HFFc6 (cell line): ENCODE measurements at regions not wholly inside any gene's neighbourhood (a gene's known extent, or its start where the extent isn't known, plus 50 kb on each side); places are given as distances from the start of the nearest gene placed in this dataset.

Experiments used
- DNase-seq: peaks from one replicate; pipeline ENCODE4 v3.0.0-alpha.2; 2018
- H3K27ac Mint-ChIP-seq: 2 replicates; pipeline ENCODE4 v1.8.0; 2020; ENCODE audit warnings: mild to moderate bottlenecking, mixed read lengths
- H3K27me3 Mint-ChIP-seq: 2 replicates; pipeline ENCODE4 v1.8.0; 2021; ENCODE audit warnings: mild to moderate bottlenecking, moderate library complexity, mixed read lengths; ENCODE audit not compliant: insufficient read depth
- H3K36me3 Mint-ChIP-seq: 2 replicates; pipeline ENCODE4 v1.8.0; 2021; ENCODE audit warnings: low read depth, mixed read lengths
- H3K4me1 Mint-ChIP-seq: 2 replicates; pipeline ENCODE4 v1.8.0; 2020; ENCODE audit warnings: low read depth, mixed read lengths
- H3K4me3 Mint-ChIP-seq: 2 replicates; pipeline ENCODE4 v1.8.0; 2020; ENCODE audit warnings: mild to moderate bottlenecking, moderate library complexity, mixed read lengths
- H3K9me3 Mint-ChIP-seq: 2 replicates; pipeline ENCODE4 v1.8.0; 2020; ENCODE audit warnings: mild to moderate bottlenecking, mixed read lengths
- CTCF ChIP-seq: fragments of 200-600 bp; sonication (generic); IDR thresholded peaks from 2 replicates; pipeline ENCODE4 v1.5.0; 2021; ENCODE audit warnings: antibody characterized with exemption, mild to moderate bottlenecking

DNA sequence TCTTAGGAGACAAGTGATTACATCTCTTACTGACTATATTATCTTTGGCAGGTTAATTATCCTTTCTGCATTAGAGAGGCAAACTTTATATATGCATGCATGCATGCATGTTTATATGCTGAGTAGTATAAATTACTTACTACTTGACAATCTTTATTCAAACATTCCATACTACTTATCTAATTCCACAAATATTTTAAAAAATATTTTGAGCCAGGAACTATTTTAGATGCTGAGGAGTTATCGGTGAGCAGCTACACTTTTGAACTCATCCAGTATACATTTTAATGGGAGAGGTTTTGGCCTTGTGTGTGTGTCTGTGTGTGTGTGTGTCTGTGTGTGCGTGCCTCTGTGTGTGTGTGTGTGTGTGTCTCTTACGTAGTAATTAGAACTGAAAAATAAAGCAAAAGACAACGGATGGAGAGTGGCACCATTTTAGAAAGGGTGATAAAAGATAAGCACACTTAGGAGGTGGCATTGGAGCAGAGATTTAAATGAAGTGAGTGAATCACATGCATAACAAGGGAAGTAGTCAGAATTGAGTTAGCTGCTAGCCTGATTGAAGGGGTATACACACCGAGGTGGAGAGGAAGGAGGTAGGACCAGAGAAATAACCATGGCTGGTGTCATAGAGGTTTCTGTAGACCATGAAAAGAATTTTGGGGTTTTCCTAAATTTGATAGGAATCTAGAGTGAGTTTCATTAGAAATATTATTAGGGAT lies 1488.4 kb downstream of the MRPL39 start:
- peaks cover 15% of the 10 kb centered on the region for H3K9me3 Mint-ChIP-seq
- no peak for DNase-seq
- no peak for TF ChIP-seq CTCF

DNA sequence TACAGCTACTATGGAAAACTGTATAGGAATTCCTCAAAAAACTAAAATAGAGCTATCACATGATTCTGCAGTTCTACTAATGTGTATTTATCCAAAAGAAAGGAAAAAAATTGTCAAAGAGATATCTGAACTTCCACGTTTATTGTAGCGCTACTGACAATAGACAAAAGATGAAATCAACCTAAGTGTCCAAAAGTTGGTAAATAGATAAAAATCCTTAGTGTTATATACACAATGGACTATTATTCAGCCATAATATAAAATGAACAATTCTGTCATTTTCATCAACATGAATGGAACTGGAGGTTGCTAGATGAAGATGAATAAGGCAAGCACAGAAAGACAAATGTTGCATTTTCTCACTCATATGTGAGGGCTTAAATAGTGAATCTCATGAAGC lies 1492.1 kb downstream of the MRPL39 start:
- DNase-seq = no peak
- Mint-ChIP-seq H3K4me3 (no peak overlapping the region), H3K9me3 (peaks cover 22% of the 10 kb centered on the region), H3K27ac (no peak overlapping the region), H3K36me3 (no peaks in the 10 kb centered on the region), H3K4me1 (no peaks in the 10 kb centered on the region), H3K27me3 (no peaks in the 10 kb centered on the region)
- no peak for TF ChIP-seq CTCF

More for the DNA sequence above, 1488.4 kb downstream of the MRPL39 start:
- Mint-ChIP-seq H3K4me3 (no peak overlapping the region), H3K27ac (no peak overlapping the region), H3K27me3 (no peaks in the 10 kb centered on the region), H3K4me1 (no peaks in the 10 kb centered on the region), H3K36me3 (no peaks in the 10 kb centered on the region)

- no peaks in the 10 kb centered on the region for H3K4me1 Mint-ChIP-seq
- H3K4me3 Mint-ChIP-seq = no peak overlapping the region
- no peaks in the 10 kb centered on the region for H3K36me3 Mint-ChIP-seq
- no peak for DNase-seq
- peaks cover 2% of the 10 kb centered on the region; the same call in 1 of the 2 replicates for H3K27me3 Mint-ChIP-seq
- H3K9me3 Mint-ChIP-seq = peaks cover 26% of the 10 kb centered on the region
- H3K27ac Mint-ChIP-seq = no peak overlapping the region
- TF ChIP-seq CTCF = no peak
Observed at GRCh38 chr21:24112020-24112419, 1495.3 kb downstream of the MRPL39 start.

DNA sequence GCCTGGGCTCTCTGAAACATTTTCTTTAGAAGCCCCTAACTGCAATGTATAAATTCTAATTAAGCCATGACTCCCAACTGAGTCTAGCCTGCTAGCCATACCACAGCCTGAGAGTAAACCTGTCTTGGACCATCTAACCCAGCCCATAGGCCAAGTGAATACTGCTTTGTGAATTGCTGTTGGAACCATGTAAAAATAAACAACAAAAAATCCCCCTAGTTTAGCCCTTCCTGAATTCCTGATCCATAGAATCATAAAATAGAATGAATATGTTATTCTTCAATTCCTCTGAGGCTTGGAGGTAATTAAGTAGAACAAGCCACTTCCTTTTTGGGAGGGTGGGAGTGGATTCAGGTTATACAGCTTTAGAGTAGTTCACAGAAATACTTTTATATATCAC lies 1496.4 kb downstream of the MRPL39 start:
- no peak for TF ChIP-seq CTCF
- H3K27me3 Mint-ChIP-seq = peaks cover 4% of the 10 kb centered on the region; the same call in 1 of the 2 replicates
- no peak for DNase-seq
- no peaks in the 10 kb centered on the region for H3K4me1 Mint-ChIP-seq
- H3K9me3 Mint-ChIP-seq = peaks cover 24% of the 10 kb centered on the region
- no peaks in the 10 kb centered on the region for H3K36me3 Mint-ChIP-seq
- H3K27ac Mint-ChIP-seq = no peak overlapping the region
- no peak overlapping the region for H3K4me3 Mint-ChIP-seq

DNA sequence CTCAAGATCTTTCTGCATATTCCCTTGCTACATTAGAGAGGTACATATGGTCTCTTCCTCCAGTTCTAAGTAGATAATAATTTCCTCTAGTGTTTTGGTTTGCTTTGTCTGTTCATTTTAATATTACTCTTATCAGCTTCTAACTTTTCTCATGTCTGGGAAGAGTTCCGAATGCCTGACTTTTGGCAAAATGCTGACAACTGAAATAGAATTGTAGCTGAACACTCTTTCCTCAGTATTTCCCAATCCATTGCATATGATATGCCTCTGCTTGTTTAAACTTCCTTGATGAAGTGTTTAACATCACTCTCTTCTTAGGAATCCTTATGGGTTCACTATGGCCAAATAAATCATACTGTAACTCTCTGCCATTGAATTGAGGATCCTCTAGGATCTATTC lies 1510.1 kb downstream of the MRPL39 start:
- H3K9me3 Mint-ChIP-seq = peaks cover 44% of the 10 kb centered on the region
- no peaks in the 10 kb centered on the region for H3K4me1 Mint-ChIP-seq
- H3K27ac Mint-ChIP-seq = no peak overlapping the region
- H3K27me3 Mint-ChIP-seq = no peaks in the 10 kb centered on the region
- no peaks in the 10 kb centered on the region; the same call in 1 of the 2 replicates for H3K36me3 Mint-ChIP-seq
- TF ChIP-seq CTCF = no peak
- DNase-seq = no peak
- no peak overlapping the region for H3K4me3 Mint-ChIP-seq
